ENCODE measurements at regions not wholly inside any gene's neighbourhood (a gene's known extent, or its start where the extent isn't known, plus 50 kb on each side); places are given as distances from the start of the nearest gene placed in this dataset.
"Not testable (repeated sequence)": the region's sequence is repeated elsewhere in the genome, so short reads cannot be mapped to it uniquely, and the experiment has no call there.

DNA sequence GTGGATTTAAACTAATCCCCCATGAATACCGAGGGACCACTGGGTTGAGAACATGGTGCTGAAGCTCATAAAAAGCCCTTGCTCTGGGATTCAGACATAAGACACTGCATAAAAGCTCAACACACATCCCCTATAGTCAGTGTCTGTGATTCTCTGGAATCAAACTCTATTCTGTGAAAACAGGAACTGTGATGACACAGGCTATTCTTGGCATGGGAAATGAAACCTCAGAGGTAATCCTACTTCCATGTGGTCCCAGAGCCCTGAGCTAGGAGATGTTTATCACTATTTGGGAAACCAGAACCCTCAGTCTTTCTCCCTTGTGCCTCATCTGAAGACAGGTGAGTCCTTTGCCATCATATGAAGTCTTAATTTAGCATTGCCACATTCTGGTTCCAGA, 135.4 kb upstream of the PRSS3 start:
- no peaks in the 10 kb centered on the region for H4K20me1 ChIP-seq
- H3K4me2 ChIP-seq, result peak overlapping the region in 7 of 11 experiments; percentile 22 to 67 (median 52); a peak in 13 of 22 replicates
- TF ChIP-seq Cebpa-rat (IDR thresholded peaks at IDR 0.05), result no peak
- no peak overlapping the region for H3K9ac ChIP-seq
- no peaks in the 10 kb centered on the region for H3K27me3 ChIP-seq
- H3K27ac ChIP-seq, result no peak overlapping the region
- H3K4me1 ChIP-seq, result peaks cover 0 to 42% (median 12%) of the 10 kb centered on the region in 10 experiments; a peak in 13 of 20 replicates
- H3K9me3 ChIP-seq (replicated peaks in 1 of 11), result no peaks in the 10 kb centered on the region
- H3K4me3 ChIP-seq, result no peak overlapping the region
- no peaks in the 10 kb centered on the region for H3K36me3 ChIP-seq

DNA sequence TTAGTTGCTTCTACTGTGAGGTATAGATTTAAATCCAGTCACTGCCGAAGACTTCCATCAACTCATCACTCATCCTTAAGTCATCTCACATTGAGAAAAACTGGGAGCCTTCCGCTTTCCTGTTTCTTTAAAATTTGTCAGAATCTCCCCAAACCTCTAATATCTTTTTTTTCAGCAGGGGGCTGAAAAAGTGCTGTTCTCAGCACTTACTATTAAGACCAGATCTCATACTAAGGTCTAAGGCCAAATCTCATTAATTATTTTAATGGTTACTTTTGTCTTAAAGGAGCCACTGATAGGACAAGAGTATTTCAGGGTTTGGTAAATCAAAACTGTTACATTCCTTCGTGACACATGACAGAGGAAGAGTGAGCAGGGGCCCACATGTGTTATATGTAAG, 134.6 kb upstream of the PRSS3 start:
- no peak overlapping the region for H3K27ac ChIP-seq
- H3K4me3 ChIP-seq, result no peak overlapping the region
- no peak for TF ChIP-seq Cebpa-rat (IDR thresholded peaks at IDR 0.05)
- peaks cover 0 to under 1% (median 0%) of the 10 kb centered on the region in 11 experiments; a peak in 2 of 22 replicates for H3K9me3 ChIP-seq (replicated peaks in 1 of 11)
- peaks cover 0 to 42% (median 12%) of the 10 kb centered on the region in 10 experiments; a peak in 13 of 20 replicates for H3K4me1 ChIP-seq
- H3K9ac ChIP-seq, result no peak overlapping the region
- H3K27me3 ChIP-seq, result no peaks in the 10 kb centered on the region
- peak overlapping the region in 4 of 11 experiments; percentile 52 to 67 (median 56); a peak in 5 of 22 replicates for H3K4me2 ChIP-seq
- no peaks in the 10 kb centered on the region for H3K36me3 ChIP-seq
- H4K20me1 ChIP-seq, result no peaks in the 10 kb centered on the region

DNA sequence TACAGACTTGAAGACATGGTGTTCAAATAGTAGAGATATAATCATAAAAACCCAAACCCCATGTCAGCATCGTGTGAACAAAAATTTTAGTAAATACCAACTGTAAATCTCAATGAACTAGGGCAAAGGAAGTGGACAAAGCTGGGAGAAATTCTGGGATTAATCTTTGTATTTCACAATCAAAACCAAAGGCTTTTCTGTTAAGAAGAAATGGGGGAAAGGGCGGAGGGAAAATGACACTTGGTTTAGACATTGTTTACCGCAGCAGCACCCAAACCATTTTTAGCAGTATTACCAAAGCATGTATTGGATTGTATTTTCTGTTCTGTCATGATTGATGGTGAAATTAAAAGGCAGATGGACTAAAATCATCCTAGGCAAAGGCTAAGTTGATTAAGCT, 134.2 kb upstream of the PRSS3 start:
- peak overlapping the region in 4 of 11 experiments; percentile 52 to 54 (median 53); a peak in 5 of 22 replicates for H3K4me2 ChIP-seq
- H3K36me3 ChIP-seq, result no peaks in the 10 kb centered on the region
- H3K4me1 ChIP-seq, result peaks cover 0 to 42% (median 12%) of the 10 kb centered on the region in 10 experiments; a peak in 13 of 20 replicates
- no peak overlapping the region for H3K9ac ChIP-seq
- H3K27ac ChIP-seq, result no peak overlapping the region
- H3K9me3 ChIP-seq (replicated peaks in 1 of 11), result peaks cover under 1 to 5% (median 2%) of the 10 kb centered on the region in 11 experiments; a peak in 10 of 22 replicates
- H4K20me1 ChIP-seq, result no peaks in the 10 kb centered on the region
- H3K27me3 ChIP-seq, result no peaks in the 10 kb centered on the region
- no peak overlapping the region for H3K4me3 ChIP-seq
- TF ChIP-seq Cebpa-rat (IDR thresholded peaks at IDR 0.05), result no peak

DNA sequence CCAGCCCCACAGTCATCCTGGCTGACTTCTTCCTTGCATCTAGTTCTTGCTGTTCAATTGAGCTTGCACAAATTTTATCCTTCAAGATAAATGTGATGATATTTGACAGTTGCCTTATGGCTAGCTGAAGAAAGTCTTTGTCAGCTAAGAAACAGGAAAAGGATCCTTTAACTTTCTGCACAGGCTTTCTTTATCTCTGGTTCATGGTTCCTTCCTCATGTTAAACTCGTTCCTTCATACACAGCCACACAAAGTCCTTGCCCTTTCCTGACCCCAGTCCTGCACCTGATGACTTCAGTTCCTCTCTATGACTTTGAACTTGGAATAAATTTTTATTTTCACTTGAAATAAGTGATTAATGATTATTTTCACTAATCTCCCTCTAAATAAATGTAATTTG, 132.5 kb upstream of the PRSS3 start:
- Histone ChIP-seq H3K27me3 (no peaks in the 10 kb centered on the region), H3K9ac (no peak overlapping the region), H3K9me3 (replicated peaks in 1 of 11) (peaks cover 8 to 20% (median 16%) of the 10 kb centered on the region in 11 experiments; a peak in 18 of 22 replicates), H3K4me2 (peak overlapping the region in 3 of 11 experiments; percentile 53 to 54 (median 53); a peak in 5 of 22 replicates), H3K27ac (no peak overlapping the region), H3K4me3 (no peak overlapping the region), H3K4me1 (peaks cover 0 to 42% (median 12%) of the 10 kb centered on the region in 10 experiments; a peak in 13 of 20 replicates), H3K36me3 (no peaks in the 10 kb centered on the region), H4K20me1 (no peaks in the 10 kb centered on the region)
- no peak for TF ChIP-seq Cebpa-rat (IDR thresholded peaks at IDR 0.05)

DNA sequence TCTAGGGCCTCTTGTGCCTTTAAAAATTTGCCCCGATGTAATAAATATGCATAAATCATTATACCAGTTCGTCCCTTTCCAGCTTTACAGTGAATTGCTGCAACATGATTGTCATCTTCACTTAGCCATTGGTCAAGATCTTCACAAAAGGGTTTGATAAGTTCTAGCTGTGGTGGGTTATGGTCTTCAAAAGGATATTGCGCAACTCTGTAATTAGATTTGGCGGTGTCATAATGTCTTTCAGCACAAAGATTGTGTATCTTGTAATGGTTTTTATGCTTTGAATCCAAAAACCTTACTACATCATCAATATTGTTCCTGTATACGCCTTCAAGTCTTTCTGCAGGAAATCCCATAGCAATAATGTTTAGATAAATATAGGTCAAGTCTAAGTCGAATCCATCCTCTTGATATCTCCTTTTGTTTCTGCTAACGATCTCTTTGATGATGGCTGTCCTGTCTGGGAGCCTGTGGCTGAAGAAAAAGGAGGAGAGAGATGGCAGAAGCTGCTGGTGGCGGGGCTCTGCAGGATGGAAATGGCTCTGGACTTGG, 119.1 kb upstream of the PRSS3 start:
- Histone ChIP-seq H3K4me2 (peak overlapping the region in 5 of 11 experiments; percentile 6 to 50 (median 31); a peak in 4 of 22 replicates), H3K4me3 (peak overlapping the region in 5 of 10 experiments; percentile 14 to 47 (median 40); a peak in 4 of 20 replicates), H3K9me3 (replicated peaks in 1 of 11) (peaks cover 12 to 21% (median 18%) of the 10 kb centered on the region in 11 experiments), H3K27me3 (peaks cover 21 to 44% (median 27%) of the 10 kb centered on the region in 11 experiments)
- not testable (repeated sequence) for H3K27ac ChIP-seq, H3K36me3 ChIP-seq, H3K4me1 ChIP-seq, H3K9ac ChIP-seq, H4K20me1 ChIP-seq
- TF ChIP-seq Cebpa-rat (IDR thresholded peaks at IDR 0.05), result peak in 7 of 11 experiments; percentile 69 to 92 (median 77); a peak in 12 of 22 replicates

DNA sequence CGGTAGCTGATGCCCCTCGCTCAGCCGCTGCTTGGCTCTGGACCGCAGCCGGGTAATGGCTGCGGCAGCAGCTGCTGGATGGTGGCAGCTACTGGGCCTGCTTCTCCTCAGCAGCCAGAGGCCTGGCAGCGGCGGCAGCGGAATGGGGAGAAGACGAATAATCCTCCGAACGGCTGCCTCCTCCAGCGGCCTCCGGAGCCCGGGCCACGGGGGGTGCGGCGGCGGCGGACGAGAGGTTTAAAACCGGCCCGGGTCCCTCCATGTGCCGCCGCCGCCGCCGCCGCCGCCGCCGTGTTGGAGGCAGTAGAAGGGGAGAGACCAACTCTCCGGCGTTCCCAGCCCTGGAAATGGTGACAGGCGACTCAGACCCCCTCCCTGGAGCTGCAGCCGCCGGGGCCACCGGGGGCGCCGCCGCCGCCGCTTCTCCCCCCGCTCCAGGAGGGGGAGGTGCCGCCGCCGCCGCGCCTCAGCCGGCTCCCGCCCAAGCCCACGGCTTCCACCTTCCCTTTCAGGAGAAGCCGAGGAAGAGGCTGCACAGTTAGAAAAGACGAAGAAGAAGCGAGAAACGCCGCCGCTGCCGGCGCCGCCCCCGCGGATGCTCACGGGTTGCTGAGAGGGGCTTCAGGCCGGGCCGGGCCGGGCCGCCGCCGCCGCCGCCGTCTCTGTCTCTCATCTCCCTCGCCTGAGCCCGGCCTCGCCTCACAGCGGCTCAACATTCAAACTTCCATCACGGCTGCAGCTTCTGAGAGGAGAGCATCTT, 118.4 kb upstream of the PRSS3 start:
- peaks cover 21 to 44% (median 27%) of the 10 kb centered on the region in 11 experiments for H3K27me3 ChIP-seq
- no peak for TF ChIP-seq Cebpa-rat (IDR thresholded peaks at IDR 0.05)

DNA sequence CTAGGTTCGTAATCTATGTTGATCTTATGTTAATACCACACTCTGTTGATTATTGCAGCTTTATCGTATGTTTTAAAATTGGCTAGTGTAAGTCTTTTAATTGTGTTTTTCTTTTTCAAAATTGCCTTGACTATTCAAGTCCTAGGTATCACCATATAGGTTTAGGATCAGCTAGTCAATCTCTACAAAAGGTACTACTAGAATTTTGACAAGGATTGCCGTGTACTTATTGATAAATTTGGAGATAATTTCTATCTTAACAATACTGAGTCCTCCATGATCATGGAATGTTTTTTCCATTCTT, 117.9 kb upstream of the PRSS3 start:
- peaks cover 21 to 44% (median 27%) of the 10 kb centered on the region in 11 experiments for H3K27me3 ChIP-seq
- peaks cover 12 to 21% (median 15%) of the 10 kb centered on the region in 11 experiments for H3K9me3 ChIP-seq (replicated peaks in 1 of 11)
- no peak overlapping the region for H3K27ac ChIP-seq
- H3K9ac ChIP-seq, result no peak overlapping the region
- no peaks in the 10 kb centered on the region for H3K4me1 ChIP-seq
- H3K36me3 ChIP-seq, result peaks cover 0 to 7% (median 0%) of the 10 kb centered on the region in 11 experiments; a peak in 1 of 22 replicates
- TF ChIP-seq Cebpa-rat (IDR thresholded peaks at IDR 0.05), result no peak
- H3K4me2 ChIP-seq, result no peak overlapping the region
- H4K20me1 ChIP-seq, result no peaks in the 10 kb centered on the region
- peak overlapping the region in 8 of 10 experiments; percentile 18 to 60 (median 37); a peak in 9 of 20 replicates for H3K4me3 ChIP-seq

More for the DNA sequence above, 118.4 kb upstream of the PRSS3 start:
- no peak overlapping the region for H3K27ac ChIP-seq
- no peaks in the 10 kb centered on the region for H4K20me1 ChIP-seq
- no peak overlapping the region for H3K9ac ChIP-seq
- H3K36me3 ChIP-seq, result peaks cover 0 to 7% (median 0%) of the 10 kb centered on the region in 11 experiments; a peak in 1 of 22 replicates
- H3K9me3 ChIP-seq (replicated peaks in 1 of 11), result peaks cover 12 to 21% (median 15%) of the 10 kb centered on the region in 11 experiments
- H3K4me1 ChIP-seq, result no peaks in the 10 kb centered on the region
- H3K4me2 ChIP-seq, result peak overlapping the region in 8 of 11 experiments; percentile 6 to 50 (median 19); a peak in 6 of 22 replicates
- H3K4me3 ChIP-seq, result peak overlapping the region; percentile 18 to 60 (median 38); a peak in 15 of 20 replicates

DNA sequence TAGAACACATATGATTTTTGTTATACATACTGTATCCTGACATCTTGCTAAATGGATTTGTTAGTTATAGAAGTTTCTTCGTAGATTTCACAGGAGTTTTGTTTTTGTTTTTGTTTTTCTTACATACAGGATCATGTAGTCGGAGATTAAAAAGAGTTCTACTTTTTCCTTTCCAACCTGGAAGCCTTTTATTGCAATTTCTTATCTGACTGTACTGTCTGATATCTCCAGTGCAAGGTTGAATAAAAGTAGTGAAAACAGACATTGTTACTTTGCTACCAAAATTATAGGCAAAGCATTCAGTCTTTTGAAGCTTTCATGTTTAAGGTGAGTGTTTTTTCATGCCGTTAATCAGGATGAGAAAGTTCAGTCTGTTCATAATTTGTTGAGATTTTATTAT, 117.4 kb upstream of the PRSS3 start:
- Histone ChIP-seq H3K4me2 (no peak overlapping the region), H4K20me1 (no peaks in the 10 kb centered on the region), H3K27me3 (peaks cover 21 to 44% (median 27%) of the 10 kb centered on the region in 11 experiments), H3K9ac (no peak overlapping the region), H3K27ac (no peak overlapping the region), H3K4me1 (no peaks in the 10 kb centered on the region), H3K4me3 (no peak overlapping the region), H3K36me3 (peaks cover 0 to 7% (median 0%) of the 10 kb centered on the region in 11 experiments; a peak in 1 of 22 replicates), H3K9me3 (replicated peaks in 1 of 11) (peaks cover 12 to 21% (median 15%) of the 10 kb centered on the region in 11 experiments)
- TF ChIP-seq Cebpa-rat (IDR thresholded peaks at IDR 0.05), result no peak

DNA sequence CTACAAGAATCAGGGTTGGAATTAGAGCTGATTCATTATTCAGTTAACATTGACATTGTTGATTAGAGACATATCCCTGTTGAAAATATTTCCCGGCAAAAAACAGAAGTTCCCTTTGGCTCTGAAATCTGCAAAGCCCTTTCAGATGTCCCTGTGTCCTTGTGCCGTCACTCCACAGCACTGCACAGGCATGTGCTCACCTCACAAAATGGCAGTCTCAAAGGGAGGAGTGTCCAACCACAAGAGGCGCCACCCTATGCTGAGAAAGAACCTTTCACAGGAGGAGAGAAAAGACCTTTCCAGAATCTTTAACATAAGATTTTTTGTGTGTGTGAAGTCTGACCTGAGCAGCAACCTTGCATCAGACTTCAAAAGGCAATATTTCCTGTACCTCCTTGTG, 112.8 kb upstream of the PRSS3 start:
- Histone ChIP-seq H3K27ac (no peak overlapping the region), H3K36me3 (0 out of 22 replicates have a peak, but pooled peaks cover 0 to under 1% (median 0%) of the 10 kb centered on the region in 11 experiments), H3K4me3 (no peak overlapping the region), H3K4me2 (no peak overlapping the region), H3K4me1 (peaks cover 0 to 26% (median 2%) of the 10 kb centered on the region in 10 experiments; a peak in 9 of 20 replicates), H3K9me3 (replicated peaks in 1 of 11) (peaks cover under 1 to 7% (median 5%) of the 10 kb centered on the region in 11 experiments), H3K9ac (no peak overlapping the region), H3K27me3 (peaks cover under 1 to 14% (median 6%) of the 10 kb centered on the region in 11 experiments; a peak in 21 of 22 replicates), H4K20me1 (no peaks in the 10 kb centered on the region)
- no peak for TF ChIP-seq Cebpa-rat (IDR thresholded peaks at IDR 0.05)

Measured in BLaER1 treated with 17β-estradiol and CSF1 and Interleukin-3, amounts not matched to agents 10 nM and 100 nM (cell line).